NCI-H187 treated with DMSO at 0.1 percent for 48 hours (cell line): ENCODE measurements at regions not wholly inside any gene's neighbourhood (a gene's known extent, or its start where the extent isn't known, plus 50 kb on each side); places are given as distances from the start of the nearest gene placed in this dataset.
"Not testable (repeated sequence)": the region's sequence is repeated elsewhere in the genome, so short reads cannot be mapped to it uniquely, and the experiment has no call there.

Experiments used
- DNase-seq: peaks from one replicate; lab custom pipeline; 2025; lab: John Stamatoyannopoulos, UW

DNA sequence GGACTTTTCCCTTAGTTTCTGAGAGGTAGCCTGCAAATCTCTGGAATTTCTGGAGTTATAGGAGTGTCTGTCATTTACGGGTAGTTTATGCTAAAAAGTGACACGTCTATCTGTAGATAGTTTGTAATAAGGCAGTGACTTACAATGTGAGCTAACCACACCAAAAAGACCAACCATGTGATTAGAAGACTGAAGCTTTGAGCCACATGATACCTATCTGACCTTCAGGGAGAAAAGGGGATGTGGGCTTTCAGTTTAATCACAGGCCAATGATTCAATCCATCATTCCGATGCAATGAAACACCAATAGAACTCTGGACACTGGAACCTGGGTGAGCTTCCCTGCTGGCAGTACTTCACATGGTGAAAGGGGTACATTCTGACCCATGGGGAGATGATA lies 254.6 kb upstream of the GK2 start:
- no peak for DNase-seq

GRCh38 chr4:79661196-79661595 lies 253.2 kb upstream of the GK2 start:
- DNase-seq, result no peak

DNA sequence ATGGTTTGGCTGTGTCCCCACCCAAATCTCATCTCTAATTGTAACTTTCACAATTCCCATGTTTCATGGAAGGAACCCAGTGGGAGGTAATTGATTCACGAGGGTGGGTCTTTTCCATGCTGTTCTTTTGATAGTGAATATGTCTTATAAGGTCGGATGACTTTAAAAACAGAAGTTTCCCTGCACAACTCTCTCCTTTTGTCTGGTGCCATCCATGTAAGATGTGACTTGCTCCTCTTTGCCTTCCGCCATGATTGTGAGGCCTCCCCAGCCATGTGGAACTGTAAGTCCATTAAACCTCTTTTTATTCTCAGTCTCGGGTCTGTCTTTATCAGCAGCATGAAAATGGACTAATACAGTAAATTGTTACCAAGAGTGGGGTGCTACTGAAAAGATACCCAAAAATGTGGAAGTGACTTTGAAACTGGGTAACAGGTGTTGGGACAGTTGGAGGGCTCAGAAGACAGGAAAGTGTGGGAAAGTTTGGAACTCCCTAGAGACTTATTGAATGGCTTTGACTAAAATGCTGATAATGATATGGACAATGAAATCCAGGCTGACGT lies 251.4 kb upstream of the GK2 start:
- DNase-seq, result not testable (repeated sequence)

DNA sequence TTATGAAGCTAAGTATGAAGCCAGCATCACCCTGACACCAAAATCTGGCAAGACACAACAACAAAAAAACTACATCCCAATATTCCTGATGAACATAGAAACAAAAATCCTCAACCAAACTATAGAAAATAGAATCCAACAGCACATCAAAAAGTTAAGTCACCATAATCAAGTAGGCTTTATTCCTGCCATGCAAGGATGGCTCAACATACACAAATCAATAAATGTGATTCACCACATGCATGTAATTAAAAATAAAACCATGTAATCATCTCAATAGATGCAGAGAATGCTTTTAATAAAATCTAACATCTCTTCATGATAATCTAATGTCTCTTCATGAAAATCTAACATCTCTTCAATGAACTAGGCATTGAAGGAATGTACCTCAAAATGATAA lies 249.4 kb upstream of the GK2 start:
- no peak for DNase-seq

GRCh38 chr4:79653871-79654270 lies 245.8 kb upstream of the GK2 start:
- DNase-seq, result no peak

DNA sequence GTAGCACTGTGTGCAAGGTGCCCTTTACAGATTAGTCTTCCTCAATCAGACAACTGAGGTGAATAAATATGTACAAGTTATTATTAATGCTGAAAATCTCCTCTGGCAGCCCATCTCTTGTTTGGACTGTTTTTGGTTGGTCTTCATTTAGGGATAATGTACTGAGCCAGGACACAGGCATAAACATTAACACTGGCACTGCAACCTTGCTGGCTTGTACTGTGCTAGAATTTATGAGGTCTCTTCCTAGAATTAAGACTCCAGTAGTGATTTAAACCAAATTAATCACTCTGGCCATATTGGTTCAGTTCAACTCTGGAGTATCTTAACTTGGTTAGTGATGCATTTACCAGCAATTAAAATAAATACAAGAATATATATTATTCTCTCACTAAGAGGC lies 244.7 kb upstream of the GK2 start:
- DNase-seq, result no peak

GRCh38 chr4:79652232-79652631 lies 244.2 kb upstream of the GK2 start:
- DNase-seq, result no peak

GRCh38 chr4:79651456-79651855 lies 243.4 kb upstream of the GK2 start:
- no peak for DNase-seq

- DNase-seq, result no peak
These were observed 242.9 kb upstream of the GK2 start for GRCh38 chr4:79650794-79651431.

DNA sequence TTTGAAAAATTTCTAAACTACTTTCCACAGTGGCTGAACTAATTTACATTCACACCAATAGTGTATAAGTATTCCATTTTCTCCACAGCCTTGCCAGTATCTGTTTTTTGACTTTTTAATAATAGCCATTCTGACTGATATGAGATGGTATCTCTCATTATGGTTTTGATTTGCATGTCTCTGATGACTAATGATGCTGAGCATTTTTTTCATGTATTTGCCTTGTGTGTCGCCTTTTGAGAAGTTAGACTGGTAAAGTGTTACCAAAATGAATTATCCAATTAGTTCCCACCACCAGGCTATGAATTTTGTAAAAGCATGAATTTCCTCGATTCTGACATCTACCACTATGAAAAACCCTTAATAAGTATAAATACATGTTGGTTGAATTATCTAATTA lies 242.2 kb upstream of the GK2 start:
- DNase-seq, result no peak

DNA sequence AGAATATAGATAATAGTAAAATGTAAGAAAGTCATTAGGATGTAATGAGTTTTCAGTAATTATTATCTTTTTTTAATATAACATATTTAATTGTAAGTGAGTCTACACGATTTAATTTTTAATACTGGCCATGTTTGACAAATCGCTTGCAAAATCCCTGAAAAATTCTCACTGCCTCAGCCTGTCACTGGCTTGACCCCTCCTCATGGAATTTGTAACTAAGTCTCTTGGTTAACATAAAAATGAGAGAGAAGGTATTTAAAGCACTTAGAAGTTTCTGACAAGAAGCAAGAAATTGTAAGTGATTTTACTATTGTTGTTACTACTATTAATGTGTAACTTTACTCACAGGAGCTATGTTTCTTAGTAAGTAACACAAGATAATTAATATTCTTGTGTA lies 237.9 kb upstream of the GK2 start:
- no peak for DNase-seq

- DNase-seq, result no peak
These were observed 230.7 kb upstream of the GK2 start for GRCh38 chr4:79638735-79639134.

DNA sequence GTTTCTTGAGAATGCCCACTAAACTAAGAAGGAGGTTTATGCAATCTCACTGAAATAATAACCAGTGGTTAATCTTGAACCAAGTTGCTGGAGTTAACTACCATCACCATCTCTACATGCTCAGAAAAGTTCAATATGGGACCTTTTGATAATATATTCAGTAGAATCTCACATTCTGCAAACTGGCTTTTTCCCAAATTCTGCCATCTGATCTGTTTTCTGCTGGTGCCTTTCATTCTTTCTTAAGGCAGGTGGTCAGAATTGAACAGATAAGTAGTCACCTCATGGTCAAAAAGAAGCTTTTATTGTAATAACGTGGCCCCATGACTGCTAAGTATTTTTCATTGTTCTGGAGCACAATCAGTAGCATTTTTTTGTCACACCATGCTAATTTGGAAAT lies 229.0 kb upstream of the GK2 start:
- DNase-seq, result no peak

DNA sequence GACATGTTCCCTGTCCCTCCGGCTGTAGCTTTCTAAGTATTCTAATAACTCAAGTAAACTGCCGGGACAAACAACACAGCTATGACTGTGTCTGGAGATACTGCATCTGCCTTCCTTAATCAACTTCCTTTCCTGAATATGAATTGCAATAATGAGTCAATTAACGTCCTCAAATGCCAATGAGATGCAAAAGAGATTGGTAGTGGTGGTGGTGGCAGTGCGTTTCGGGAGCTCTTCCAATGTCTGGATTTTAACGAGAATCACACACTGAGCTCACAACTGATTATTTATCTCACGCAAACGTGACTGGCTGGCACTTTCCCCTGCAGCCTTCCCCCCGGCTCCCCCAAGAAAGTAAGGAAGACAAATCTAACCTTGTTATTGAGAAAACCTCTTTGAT lies 226.1 kb upstream of the GK2 start:
- DNase-seq, result no peak

GRCh38 chr4:79632114-79632513 lies 224.1 kb upstream of the GK2 start:
- no peak for DNase-seq

DNA sequence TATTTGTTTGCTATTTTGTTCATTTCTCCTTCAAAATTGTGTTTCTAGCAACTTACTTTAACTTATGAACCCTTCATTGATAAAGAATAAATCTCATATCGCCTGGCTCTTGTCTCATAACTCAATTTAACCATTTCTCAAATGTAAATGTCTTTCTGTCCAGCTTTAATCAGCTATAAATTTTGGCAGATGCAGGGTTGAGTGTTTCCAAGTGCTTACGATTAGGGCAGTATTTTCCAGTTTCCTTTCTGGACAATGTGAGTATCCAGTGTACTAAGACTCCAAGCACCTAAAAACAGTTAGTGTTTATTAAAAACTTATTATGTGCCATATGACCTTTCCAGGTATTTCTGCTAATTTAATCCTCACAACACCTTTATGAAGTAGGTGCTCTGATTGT lies 218.6 kb upstream of the GK2 start:
- no peak for DNase-seq

GRCh38 chr4:79626101-79626500 lies 218.1 kb upstream of the GK2 start:
- DNase-seq, result no peak

- DNase-seq, result no peak
These were observed 217.3 kb upstream of the GK2 start for GRCh38 chr4:79625361-79625760.

DNA sequence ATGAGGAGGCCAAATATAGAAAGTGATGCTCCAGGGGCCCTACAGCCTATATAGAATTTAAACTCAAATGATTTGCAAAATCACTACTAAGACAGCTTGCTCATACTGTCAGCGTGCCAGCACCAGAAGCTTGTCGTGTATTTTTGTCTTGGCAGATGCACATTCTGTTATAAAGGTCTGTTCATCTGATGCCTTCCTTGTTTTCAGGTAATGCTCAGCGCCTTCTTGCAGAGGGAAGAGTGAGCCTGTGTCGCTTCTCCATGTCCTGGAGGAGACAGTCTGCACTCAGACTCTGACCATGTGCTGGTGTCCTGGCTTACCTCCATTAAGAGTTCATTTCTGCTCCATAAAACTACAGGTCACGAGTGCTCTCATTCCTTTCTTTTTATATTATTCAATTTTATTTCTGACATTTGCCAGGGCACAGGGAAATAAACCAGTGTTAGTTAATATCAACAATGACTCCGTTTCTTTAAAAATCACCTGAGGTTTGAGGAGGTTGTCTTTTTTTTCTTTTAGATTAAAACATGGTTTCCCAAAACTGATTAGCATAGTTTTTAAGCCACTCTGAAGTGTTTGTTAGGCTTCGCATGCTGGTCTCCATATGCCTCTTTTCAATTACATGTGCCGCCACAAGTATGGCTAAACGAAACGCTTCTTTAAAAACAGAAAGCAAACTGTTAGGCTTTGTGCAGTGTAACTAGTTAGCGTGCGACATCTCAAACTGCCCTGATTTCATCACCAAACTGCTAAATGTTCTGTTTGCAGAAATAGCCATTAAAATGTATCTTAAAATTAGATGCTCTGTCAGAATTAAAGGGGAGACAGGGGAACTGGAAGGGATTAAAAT lies 215.2 kb upstream of the GK2 start:
- DNase-seq, result no peak

DNA sequence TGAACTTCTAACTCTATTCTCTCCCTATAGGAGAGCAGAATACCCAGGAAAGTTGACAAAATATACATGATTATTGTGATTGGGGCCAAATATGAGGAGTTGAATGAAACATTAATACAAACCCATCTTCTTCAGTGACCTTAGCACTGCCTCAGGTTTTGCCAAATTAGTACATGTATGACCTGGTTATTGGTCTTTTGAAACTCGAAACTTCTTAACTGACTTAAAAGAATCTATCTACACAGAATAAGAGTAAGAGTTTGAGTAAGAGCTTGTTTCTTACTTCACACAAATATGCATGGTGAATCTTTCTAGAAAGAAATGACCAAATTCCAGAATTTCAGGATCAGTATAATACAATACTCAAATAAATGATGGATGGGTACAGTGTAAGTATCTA lies 213.0 kb upstream of the GK2 start:
- no peak for DNase-seq

- DNase-seq, result no peak
These were observed 212.6 kb upstream of the GK2 start for GRCh38 chr4:79620617-79621016.

DNA sequence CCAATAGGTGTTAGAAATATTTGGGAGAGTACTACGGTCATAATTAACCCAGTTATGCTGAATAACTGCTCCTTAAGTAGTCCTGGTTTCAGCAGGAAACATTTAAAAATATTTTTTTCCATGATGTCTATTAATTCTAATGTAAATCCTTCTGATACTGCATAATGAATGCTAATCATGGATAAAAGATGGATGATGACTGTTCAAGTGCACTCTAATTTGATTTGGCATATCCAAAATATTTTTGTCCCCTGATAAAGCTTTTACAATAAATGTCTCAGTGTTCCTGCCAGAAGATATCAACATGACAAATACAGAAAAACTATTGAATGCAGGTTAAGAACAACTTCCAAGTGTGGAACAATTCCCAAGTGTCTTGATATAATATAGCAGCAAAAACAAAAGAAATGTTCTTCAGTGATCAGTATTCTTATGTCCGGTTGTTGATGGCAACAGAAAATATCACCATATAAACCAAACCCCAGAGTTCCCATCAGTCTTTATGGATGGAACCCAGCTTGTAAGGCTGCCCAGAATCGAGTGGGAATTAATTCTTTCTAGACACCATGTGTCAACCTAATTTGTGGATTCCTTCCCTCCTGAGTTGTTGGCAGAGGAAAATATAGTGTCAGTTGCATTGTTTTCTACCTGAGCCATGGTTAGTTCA lies 205.4 kb upstream of the GK2 start:
- DNase-seq, result no peak

- DNase-seq, result no peak
These were observed 203.0 kb upstream of the GK2 start for GRCh38 chr4:79611026-79611425.
